OCI-LY7 (cell line): ENCODE measurements at regions not wholly inside any gene's neighbourhood (a gene's known extent, or its start where the extent isn't known, plus 50 kb on each side); places are given as distances from the start of the nearest gene placed in this dataset.

ENCODE experiments used
- EZH2phosphoT487 ChIP-seq: fragments of 200-600 bp; sonication (generic); IDR thresholded peaks from 2 replicates; pipeline ENCODE4 v1.6.1; 2018; ENCODE audit warnings: low read depth, borderline replicate concordance, mild to moderate bottlenecking, mixed run types, antibody characterized with exemption, low read length, moderate library complexity, mixed read lengths
- TF ChIP-seq, protein P1 (sequence below): fragments of 200-600 bp; sonication (generic); conservative IDR thresholded peaks from 2 replicates; pipeline ENCODE4 v1.5.1; 2014; ENCODE audit warnings: mild to moderate bottlenecking, antibody characterized with exemption, low read length, moderate library complexity, mixed read lengths

GRCh38 chr5:58363461-58364249, 96.2 kb downstream of the PLK2 start:
- TF ChIP-seq EZH2phosphoT487, result no peak
- TF ChIP-seq, protein P1, sequence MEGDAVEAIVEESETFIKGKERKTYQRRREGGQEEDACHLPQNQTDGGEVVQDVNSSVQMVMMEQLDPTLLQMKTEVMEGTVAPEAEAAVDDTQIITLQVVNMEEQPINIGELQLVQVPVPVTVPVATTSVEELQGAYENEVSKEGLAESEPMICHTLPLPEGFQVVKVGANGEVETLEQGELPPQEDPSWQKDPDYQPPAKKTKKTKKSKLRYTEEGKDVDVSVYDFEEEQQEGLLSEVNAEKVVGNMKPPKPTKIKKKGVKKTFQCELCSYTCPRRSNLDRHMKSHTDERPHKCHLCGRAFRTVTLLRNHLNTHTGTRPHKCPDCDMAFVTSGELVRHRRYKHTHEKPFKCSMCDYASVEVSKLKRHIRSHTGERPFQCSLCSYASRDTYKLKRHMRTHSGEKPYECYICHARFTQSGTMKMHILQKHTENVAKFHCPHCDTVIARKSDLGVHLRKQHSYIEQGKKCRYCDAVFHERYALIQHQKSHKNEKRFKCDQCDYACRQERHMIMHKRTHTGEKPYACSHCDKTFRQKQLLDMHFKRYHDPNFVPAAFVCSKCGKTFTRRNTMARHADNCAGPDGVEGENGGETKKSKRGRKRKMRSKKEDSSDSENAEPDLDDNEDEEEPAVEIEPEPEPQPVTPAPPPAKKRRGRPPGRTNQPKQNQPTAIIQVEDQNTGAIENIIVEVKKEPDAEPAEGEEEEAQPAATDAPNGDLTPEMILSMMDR, result no peak
